NT2/D1 (cell line): ENCODE measurements at regions not wholly inside any gene's neighbourhood (a gene's known extent, or its start where the extent isn't known, plus 50 kb on each side); places are given as distances from the start of the nearest gene placed in this dataset.

Experiments
- YY1 ChIP-seq: IDR thresholded peaks from 2 replicates; pipeline ENCODE4 v1.6.1; 2011; ENCODE audit not compliant: insufficient read length, insufficient read depth
- ZNF274 ChIP-seq: IDR thresholded peaks from 2 replicates; pipeline ENCODE4 v1.6.1; 2011; ENCODE audit warnings: mild to moderate bottlenecking, low read depth, low read length

DNA sequence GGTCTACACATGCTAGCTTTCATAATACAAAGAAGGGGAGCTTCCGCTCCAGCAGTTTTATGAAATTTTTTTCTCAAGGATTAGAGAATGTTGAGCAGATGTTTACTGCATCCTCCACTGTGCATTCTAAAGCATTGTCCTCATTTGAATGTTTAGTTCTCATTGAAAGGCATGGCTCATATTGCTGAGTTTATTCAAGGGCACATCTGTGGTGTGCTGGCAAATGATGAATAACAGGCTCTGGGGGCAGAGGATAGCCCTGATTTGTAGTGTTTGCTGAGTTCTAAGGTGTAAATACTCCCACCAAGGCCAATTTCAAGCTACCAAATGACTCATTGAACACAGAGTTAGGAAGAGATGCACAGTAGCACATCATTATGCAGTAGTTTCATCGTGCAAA, 303.2 kb upstream of the FAM78B start:
- TF ChIP-seq YY1 = no peak
- no peak for TF ChIP-seq ZNF274
